CD14-positive monocyte (primary cell): ENCODE measurements at regions not wholly inside any gene's neighbourhood (a gene's known extent, or its start where the extent isn't known, plus 50 kb on each side); places are given as distances from the start of the nearest gene placed in this dataset.

Source experiments
- DNase-seq, 3 donors: peaks; one replicate each; pipeline ENCODE4 v3.0.0-alpha.2; 2011 to 2022
- H2AFZ ChIP-seq: 2 replicates; pipeline ENCODE4 v1.6.0; 2012; ENCODE audit warnings: mild to moderate bottlenecking, low read depth, low read length, inconsistent platforms; ENCODE audit not compliant: insufficient read depth, poor library complexity, severe bottlenecking
- H3K27ac ChIP-seq, 2 donors: 1 replicate in 1 of 2; 2 replicates in 1 of 2; pipeline ENCODE4 v1.5.1; 2012 to 2013; ENCODE audit warnings: low read length in 2 of 2, control low read depth in 1 of 2, inconsistent platforms in 1 of 2, low read depth in 1 of 2, mild to moderate bottlenecking in 1 of 2
- H3K27me3 ChIP-seq, 2 donors: one replicate each; pipeline versions ENCODE4 v1.6.0 to v1.6.1; 2011 to 2013; ENCODE audit warnings: low read length in 2 of 2; ENCODE audit not compliant: control insufficient read depth in 2 of 2, insufficient read depth in 2 of 2
- H3K36me3 ChIP-seq, 2 donors: replicated peaks in 1 of 2; 1 replicate in 1 of 2; 2 replicates in 1 of 2; pipeline versions ENCODE4 v1.5.1 to v1.6.1; 2012 to 2013; ENCODE audit warnings: low read length in 2 of 2, control low read depth in 1 of 2, inconsistent platforms in 1 of 2, mild to moderate bottlenecking in 1 of 2; ENCODE audit not compliant: insufficient read depth in 2 of 2, control insufficient read depth in 1 of 2
- H3K4me1 ChIP-seq, 2 donors: 1 replicate in 1 of 2; 2 replicates in 1 of 2; pipeline versions ENCODE4 v1.5.1 to v1.6.1; 2012 to 2013; ENCODE audit warnings: low read length in 2 of 2, control low read depth in 1 of 2, inconsistent platforms in 1 of 2, mild to moderate bottlenecking in 1 of 2, moderate library complexity in 1 of 2; ENCODE audit not compliant: insufficient read depth in 2 of 2, control insufficient read depth in 1 of 2
- H3K4me2 ChIP-seq: replicated peaks from 2 replicates; pipeline ENCODE3; 2012; ENCODE audit warnings: low read length, moderate library complexity, mild to moderate bottlenecking; ENCODE audit not compliant: poor library complexity, severe bottlenecking; ENCODE audit errors: extremely low read depth
- H3K4me3 ChIP-seq, 3 experiments: fragments of 200-600 bp in 1 of 3; sonication (generic) in 1 of 3; replicated peaks in 1 of 3; 1 replicate in 2 of 3; 2 replicates in 1 of 3; pipeline ENCODE4 v1.5.1; 2011 to 2013; ENCODE audit warnings: low read length in 3 of 3, mild to moderate bottlenecking in 3 of 3, control low read depth in 2 of 3, low read depth in 2 of 3, inconsistent platforms in 1 of 3, moderate library complexity in 1 of 3
- H3K79me2 ChIP-seq: 2 replicates; pipeline ENCODE4 v1.6.0; 2012; ENCODE audit warnings: mild to moderate bottlenecking, control low read depth, inconsistent platforms, low read length, moderate library complexity; ENCODE audit not compliant: insufficient read depth
- H3K9ac ChIP-seq: 2 replicates; pipeline ENCODE4 v1.6.0; 2017; ENCODE audit warnings: low read length, mild to moderate bottlenecking; ENCODE audit not compliant: insufficient read depth, poor library complexity, severe bottlenecking
- H3K9me3 ChIP-seq, 2 donors: replicated peaks in 1 of 2; 1 replicate in 1 of 2; 2 replicates in 1 of 2; pipeline versions ENCODE4 v1.5.1 to v1.6.1; 2012 to 2013; ENCODE audit warnings: low read length in 2 of 2, control low read depth in 1 of 2; ENCODE audit not compliant: control insufficient read depth in 1 of 2, insufficient read depth in 1 of 2
- H4K20me1 ChIP-seq: 2 replicates; pipeline ENCODE4 v1.6.0; 2012; ENCODE audit warnings: mild to moderate bottlenecking, low read length, control low read depth, moderate library complexity; ENCODE audit not compliant: insufficient read depth
- H3K27ac Mint-ChIP-seq, 7 donors: one replicate each; pipeline ENCODE4 v1.8.0; 2020; ENCODE audit warnings: mild to moderate bottlenecking in 7 of 7, mixed read lengths in 7 of 7, moderate library complexity in 6 of 7, inconsistent platforms in 2 of 7
- H3K27me3 Mint-ChIP-seq, 3 donors: one replicate each; pipeline ENCODE4 v1.8.0; 2021 to 2022; ENCODE audit warnings: low read depth in 3 of 3, mild to moderate bottlenecking in 3 of 3, mixed read lengths in 3 of 3, moderate library complexity in 3 of 3, inconsistent platforms in 1 of 3
- H3K36me3 Mint-ChIP-seq, 2 donors: one replicate each; pipeline ENCODE4 v1.8.0; 2020; ENCODE audit warnings: mixed read lengths in 2 of 2, inconsistent platforms in 1 of 2, mild to moderate bottlenecking in 1 of 2
- H3K4me1 Mint-ChIP-seq: one replicate; pipeline ENCODE4 v1.8.0; 2020; ENCODE audit warnings: mild to moderate bottlenecking, mixed read lengths
- H3K4me3 Mint-ChIP-seq, 2 donors: one replicate each; pipeline ENCODE4 v1.8.0; 2020; ENCODE audit warnings: mild to moderate bottlenecking in 2 of 2, mixed read lengths in 2 of 2, moderate library complexity in 1 of 2
- H3K9me3 Mint-ChIP-seq, 7 donors: one replicate each; pipeline ENCODE4 v1.8.0; 2020 to 2022; ENCODE audit warnings: mixed read lengths in 7 of 7, mild to moderate bottlenecking in 6 of 7, moderate library complexity in 6 of 7, inconsistent platforms in 2 of 7
- CTCF ChIP-seq: fragments of 200-600 bp; IDR thresholded peaks from one replicate; pipeline ENCODE4 v1.8.0; 2022; ENCODE audit warnings: antibody characterized with exemption, mild to moderate bottlenecking
- WGBS: methylation state at CpG from one replicate; pipeline ENCODE4 v1.1.5; 2013; ENCODE audit warnings: missing lambda C conversion rate; ENCODE audit not compliant: insufficient coverage; 5-methylcytosine and 5-hydroxymethylcytosine counted together
- intact Hi-C, 2 donors: fragments of 100-400 bp; cut with micrococcal nuclease; formaldehyde crosslinking; loops; one replicate each; pipeline versions ENCODE4 v1.15.0 to v1.15.1; 2023

DNA sequence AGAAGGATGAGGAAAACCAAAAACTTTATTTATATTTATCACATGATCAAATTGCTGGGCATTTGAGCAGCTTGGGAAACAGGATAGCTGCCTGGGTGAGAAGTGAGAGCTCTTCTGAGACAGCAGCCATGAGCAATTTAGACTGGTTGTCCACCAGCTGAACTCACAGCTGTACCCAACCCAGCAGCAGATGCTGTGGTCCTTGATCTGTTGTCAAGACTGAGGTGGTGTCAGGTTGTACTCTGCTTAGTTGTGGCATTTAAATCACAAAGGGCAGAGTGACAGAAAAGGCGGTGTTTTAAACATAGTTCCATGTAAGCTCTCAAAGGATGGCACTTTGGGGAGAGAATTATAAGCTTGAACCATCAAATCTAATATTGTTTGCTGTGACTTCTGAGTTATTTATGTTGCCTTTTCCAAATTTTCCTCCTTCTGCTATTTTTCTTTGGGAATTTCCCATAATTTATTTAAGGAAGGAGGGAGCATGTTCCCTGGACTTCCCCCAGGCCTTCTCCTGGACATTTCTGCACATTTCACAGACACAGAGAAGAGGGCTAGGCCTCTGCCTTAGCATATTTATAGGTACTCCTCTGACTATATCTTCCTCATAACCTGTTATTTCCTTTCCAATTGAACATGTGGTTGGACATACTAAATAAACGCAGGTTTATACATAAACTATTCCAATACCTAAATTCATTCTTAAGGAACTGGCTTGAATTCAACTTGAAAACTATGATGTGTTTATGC lies 117.7 kb upstream of the FER start:
- peaks cover 0 to 5% (median 0%) of the 10 kb centered on the region in 3 donors for H3K27me3 Mint-ChIP-seq
- H3K36me3 Mint-ChIP-seq = no peaks in the 10 kb centered on the region
- WGBS = no CpG with 5 or more reads among the region's 2 CpGs
- DNase-seq = no peak
- no peak overlapping the region for H2AFZ ChIP-seq
- no peak overlapping the region for H3K4me2 ChIP-seq
- no peaks in the 10 kb centered on the region for H3K9me3 ChIP-seq
- no peak for TF ChIP-seq CTCF
- no peak overlapping the region for H3K4me3 ChIP-seq
- no peaks in the 10 kb centered on the region for H4K20me1 ChIP-seq
- H3K36me3 ChIP-seq = no peaks in the 10 kb centered on the region
- H3K4me1 Mint-ChIP-seq = no peaks in the 10 kb centered on the region
- no peak overlapping the region for H3K27ac ChIP-seq
- no peak overlapping the region for H3K4me3 Mint-ChIP-seq
- intact Hi-C loops = no loop called here
- no peak overlapping the region for H3K27ac Mint-ChIP-seq
- peaks cover 0 to 4% (median 2%) of the 10 kb centered on the region in 7 donors for H3K9me3 Mint-ChIP-seq
- H3K9ac ChIP-seq = no peak overlapping the region
- H3K4me1 ChIP-seq = no peaks in the 10 kb centered on the region
- H3K79me2 ChIP-seq = no peaks in the 10 kb centered on the region
- no peaks in the 10 kb centered on the region for H3K27me3 ChIP-seq

- no peaks in the 10 kb centered on the region for H4K20me1 ChIP-seq
- Mint-ChIP-seq H3K9me3 (peaks cover 0 to 3% (median 0%) of the 10 kb centered on the region in 7 donors), H3K4me1 (no peaks in the 10 kb centered on the region), H3K27me3 (peaks cover 0 to 5% (median 1%) of the 10 kb centered on the region in 3 donors), H3K4me3 (no peak overlapping the region), H3K27ac (no peak overlapping the region), H3K36me3 (no peaks in the 10 kb centered on the region)
- H2AFZ ChIP-seq = no peak overlapping the region
- no peaks in the 10 kb centered on the region for H3K79me2 ChIP-seq
- no peak overlapping the region for H3K9ac ChIP-seq
- H3K9me3 ChIP-seq = no peaks in the 10 kb centered on the region
- no peak overlapping the region for H3K27ac ChIP-seq
- no peaks in the 10 kb centered on the region for H3K4me1 ChIP-seq
- no peak for DNase-seq
- intact Hi-C loops = no loop called here
- H3K27me3 ChIP-seq = no peaks in the 10 kb centered on the region
- H3K4me2 ChIP-seq = no peak overlapping the region
- WGBS = no CpG with 5 or more reads among the region's 2 CpGs
- H3K4me3 ChIP-seq = no peak overlapping the region
- TF ChIP-seq CTCF = no peak
- no peaks in the 10 kb centered on the region for H3K36me3 ChIP-seq
Observed at GRCh38 chr5:108625654-108626053, 122.0 kb upstream of the FER start.
